ENCODE measurements at regions not wholly inside any gene's neighbourhood (a gene's known extent, or its start where the extent isn't known, plus 50 kb on each side); places are given as distances from the start of the nearest gene placed in this dataset.

GRCh38 chr14:25993830-25994229 lies 604.0 kb downstream of the NOVA1 start:
- no peak for DNase-seq (ENCODE audit: low read depth)

GRCh38 chr14:25988536-25988935 lies 609.3 kb downstream of the NOVA1 start:
- no peak for DNase-seq (ENCODE audit: low read depth)

- no peak for DNase-seq (ENCODE audit: low read depth)
Measured at GRCh38 chr14:25955772-25956171, 642.1 kb downstream of the NOVA1 start.

- DNase-seq (ENCODE audit: low read depth), result no peak
Measured at GRCh38 chr14:25953532-25954139, 644.2 kb downstream of the NOVA1 start.

- no peak for DNase-seq (ENCODE audit: low read depth)
Measured at GRCh38 chr14:25945746-25946145, 652.1 kb downstream of the NOVA1 start.

GRCh38 chr14:25944020-25944419 lies 653.8 kb downstream of the NOVA1 start:
- DNase-seq (ENCODE audit: low read depth), result no peak

GRCh38 chr14:25943329-25943728 lies 654.5 kb downstream of the NOVA1 start:
- no peak for DNase-seq (ENCODE audit: low read depth)

- DNase-seq (ENCODE audit: low read depth), result no peak
Measured at GRCh38 chr14:25942090-25942489, 655.7 kb downstream of the NOVA1 start.

- no peak for DNase-seq (ENCODE audit: low read depth)
Measured at GRCh38 chr14:25933731-25934130, 664.1 kb downstream of the NOVA1 start.

- DNase-seq (ENCODE audit: low read depth), result no peak
Measured at GRCh38 chr14:25929881-25930615, 667.8 kb downstream of the NOVA1 start.

- DNase-seq (ENCODE audit: low read depth), result no peak
Measured at GRCh38 chr14:25911831-25912230, 686.0 kb downstream of the NOVA1 start.

GRCh38 chr14:25909045-25909747 lies 688.6 kb downstream of the NOVA1 start:
- no peak for DNase-seq (ENCODE audit: low read depth)

GRCh38 chr14:25908277-25909044 lies 689.4 kb downstream of the NOVA1 start:
- DNase-seq (ENCODE audit: low read depth), result no peak

- DNase-seq (ENCODE audit: low read depth), result no peak
Measured at GRCh38 chr14:25904446-25904845, 693.4 kb downstream of the NOVA1 start.

- no peak for DNase-seq (ENCODE audit: low read depth)
Measured at GRCh38 chr14:25899197-25899596, 698.6 kb downstream of the NOVA1 start.

- no peak for DNase-seq (ENCODE audit: low read depth)
Measured at GRCh38 chr14:25896777-25897176, 701.1 kb downstream of the NOVA1 start.

- no peak for DNase-seq (ENCODE audit: low read depth)
Measured at GRCh38 chr14:25895740-25896139, 702.1 kb downstream of the NOVA1 start.

- DNase-seq (ENCODE audit: low read depth), result no peak
Measured at GRCh38 chr14:25887251-25887878, 710.5 kb downstream of the NOVA1 start.

- no peak for DNase-seq (ENCODE audit: low read depth)
Measured at GRCh38 chr14:25884657-25885056, 713.2 kb downstream of the NOVA1 start.

- no peak for DNase-seq (ENCODE audit: low read depth)
Measured at GRCh38 chr14:25882899-25883298, 714.9 kb downstream of the NOVA1 start.

GRCh38 chr14:25875475-25875874 lies 722.4 kb downstream of the NOVA1 start:
- DNase-seq (ENCODE audit: low read depth), result no peak

- DNase-seq (ENCODE audit: low read depth), result no peak
Measured at GRCh38 chr14:25869854-25870253, 728.0 kb downstream of the NOVA1 start.
